Right lobe of liver (tissue), 4 donors: ENCODE measurements at regions not wholly inside any gene's neighbourhood (a gene's known extent, or its start where the extent isn't known, plus 50 kb on each side); places are given as distances from the start of the nearest gene placed in this dataset.

Experiments used
- CTCF ChIP-seq, 4 donors: fragments of 200-600 bp in 3 of 4; fragments of 450-650 bp in 1 of 4; IDR thresholded peaks; one replicate each; pipeline versions ENCODE4 v1.5.1 to v1.8.0; 2016 to 2022; ENCODE audit warnings: antibody characterized with exemption in 4 of 4, mild to moderate bottlenecking in 2 of 4
- POLR2A ChIP-seq: fragments of 450-650 bp; IDR thresholded peaks from one replicate; pipeline ENCODE4 v1.6.1; 2017; ENCODE audit warnings: antibody characterized with exemption, mild to moderate bottlenecking
- donor health status: DM: no; HTN: no; CAD: no.
- donor health status: DM: no; HTN: no; CAD: no.
- donor health status: DM: no; HTN: yes; CAD: no.

DNA sequence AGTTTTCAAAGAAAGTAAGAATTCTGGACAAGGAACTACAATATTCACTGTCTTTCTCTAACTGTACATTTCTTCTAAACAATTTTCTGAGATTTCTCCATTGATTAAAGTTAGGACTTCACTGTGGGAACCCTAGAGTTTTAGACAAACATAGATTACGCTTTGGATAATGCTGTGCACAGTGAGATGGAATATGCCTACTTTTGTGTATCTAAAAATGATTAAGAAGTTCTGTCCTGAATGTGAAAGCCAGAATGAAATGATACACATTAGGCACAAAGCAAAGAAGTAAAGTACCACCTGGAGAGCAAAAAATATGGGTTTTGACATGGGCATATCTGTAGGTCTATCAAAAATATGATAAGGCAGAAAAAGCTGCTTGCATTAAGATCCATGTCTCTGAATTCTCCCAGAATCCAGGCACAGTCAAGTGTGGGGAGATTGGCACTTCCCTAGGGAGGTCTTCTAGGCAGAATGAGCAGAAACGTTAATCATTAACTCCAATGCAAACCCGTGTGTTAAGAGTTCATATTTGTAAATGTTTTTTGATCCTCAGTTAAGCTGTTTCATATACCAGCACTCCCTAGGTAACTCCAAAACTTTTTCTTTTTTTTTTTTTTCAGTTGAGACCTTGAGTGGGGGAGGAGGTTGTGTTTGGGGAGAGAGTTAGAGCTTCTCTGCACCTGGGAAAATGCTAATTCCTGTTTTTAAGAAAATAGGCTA lies 467.1 kb downstream of the LMO4 start:
- TF ChIP-seq CTCF (IDR thresholded peaks at IDR 0.05) (no peak), POLR2A (no peak)
